Sigmoid colon (tissue), 4 donors: ENCODE measurements at regions not wholly inside any gene's neighbourhood (a gene's known extent, or its start where the extent isn't known, plus 50 kb on each side); places are given as distances from the start of the nearest gene placed in this dataset.

ENCODE experiments used
- POLR2A ChIP-seq, 2 donors: fragments of 450-650 bp; IDR thresholded peaks; one replicate each; pipeline ENCODE4 v1.6.1; 2016; ENCODE audit warnings: antibody characterized with exemption in 2 of 2, mild to moderate bottlenecking in 2 of 2, moderate library complexity in 2 of 2
- POLR2AphosphoS5 ChIP-seq, 4 donors: sonication (generic); formaldehyde crosslinking; IDR thresholded peaks; one replicate each; pipeline ENCODE4 v1.6.1; 2017; ENCODE audit warnings: antibody characterized with exemption in 4 of 4
- TF ChIP-seq, protein P1 (sequence below), 4 experiments: fragments of 450-650 bp in 3 of 4; fragments of 200-600 bp in 1 of 4; IDR thresholded peaks; one replicate each; pipeline ENCODE4 v1.5.1; 2016 to 2019; ENCODE audit warnings: antibody characterized with exemption in 4 of 4, mild to moderate bottlenecking in 3 of 4, moderate library complexity in 2 of 4

DNA sequence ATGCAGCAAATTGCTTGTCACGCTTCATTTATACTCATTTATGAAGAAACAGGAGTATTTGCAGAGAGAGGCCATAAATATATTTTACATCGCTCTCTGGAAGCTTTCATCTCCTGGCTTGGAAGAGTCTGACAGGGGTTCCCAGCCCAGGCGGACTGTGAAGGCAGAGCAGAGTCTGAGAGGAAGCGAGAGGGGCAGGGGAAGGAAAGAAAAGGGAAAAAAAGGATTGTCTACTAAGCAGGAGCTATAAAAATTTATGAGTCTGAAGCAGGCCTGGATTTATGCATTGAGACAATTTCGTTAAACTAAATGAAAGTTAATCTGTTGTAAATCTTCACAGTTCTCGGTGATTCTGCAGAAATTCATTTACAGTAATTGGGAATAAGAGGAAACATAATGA is 143.9 kb upstream of the GYPC start:
- TF ChIP-seq, protein P1, sequence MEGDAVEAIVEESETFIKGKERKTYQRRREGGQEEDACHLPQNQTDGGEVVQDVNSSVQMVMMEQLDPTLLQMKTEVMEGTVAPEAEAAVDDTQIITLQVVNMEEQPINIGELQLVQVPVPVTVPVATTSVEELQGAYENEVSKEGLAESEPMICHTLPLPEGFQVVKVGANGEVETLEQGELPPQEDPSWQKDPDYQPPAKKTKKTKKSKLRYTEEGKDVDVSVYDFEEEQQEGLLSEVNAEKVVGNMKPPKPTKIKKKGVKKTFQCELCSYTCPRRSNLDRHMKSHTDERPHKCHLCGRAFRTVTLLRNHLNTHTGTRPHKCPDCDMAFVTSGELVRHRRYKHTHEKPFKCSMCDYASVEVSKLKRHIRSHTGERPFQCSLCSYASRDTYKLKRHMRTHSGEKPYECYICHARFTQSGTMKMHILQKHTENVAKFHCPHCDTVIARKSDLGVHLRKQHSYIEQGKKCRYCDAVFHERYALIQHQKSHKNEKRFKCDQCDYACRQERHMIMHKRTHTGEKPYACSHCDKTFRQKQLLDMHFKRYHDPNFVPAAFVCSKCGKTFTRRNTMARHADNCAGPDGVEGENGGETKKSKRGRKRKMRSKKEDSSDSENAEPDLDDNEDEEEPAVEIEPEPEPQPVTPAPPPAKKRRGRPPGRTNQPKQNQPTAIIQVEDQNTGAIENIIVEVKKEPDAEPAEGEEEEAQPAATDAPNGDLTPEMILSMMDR (IDR thresholded peaks at IDR 0.05): no peak
- TF ChIP-seq POLR2A (IDR thresholded peaks at IDR 0.05) (no peak), POLR2AphosphoS5 (IDR thresholded peaks at IDR 0.05) (no peak)
